K562 (cell line): ENCODE measurements at regions not wholly inside any gene's neighbourhood (a gene's known extent, or its start where the extent isn't known, plus 50 kb on each side); places are given as distances from the start of the nearest gene placed in this dataset.
"Not testable (repeated sequence)": the region's sequence is repeated elsewhere in the genome, so short reads cannot be mapped to it uniquely, and the experiment has no call there.

Experiments used
- NFRKB ChIP-seq: fragments of 450-650 bp; IDR thresholded peaks from 2 replicates; pipeline ENCODE4 v1.6.1; 2016; ENCODE audit warnings: low read depth
- NFYB ChIP-seq: IDR thresholded peaks from 2 replicates; pipeline ENCODE4 v1.6.1; 2011; ENCODE audit warnings: mild to moderate bottlenecking, moderate library complexity; ENCODE audit not compliant: insufficient read length; ENCODE audit errors: extremely low read depth
- NR3C1 ChIP-seq: sonication (generic); formaldehyde crosslinking; IDR thresholded peaks from 2 replicates; pipeline ENCODE4 v1.8.1; 2022; ENCODE audit warnings: missing genetic modification reagents
- POLR2A ChIP-seq: fragments of 450-650 bp; conservative IDR thresholded peaks from 2 replicates; pipeline ENCODE4 v1.6.1; 2016
- PRPF4 ChIP-seq: fragments of 200-400 bp; formaldehyde crosslinking; IDR thresholded peaks from one replicate; pipeline ENCODE4 v1.6.1; 2017; ENCODE audit warnings: low read length, low read depth, mild to moderate bottlenecking; ENCODE audit not compliant: insufficient read depth, poor library complexity, severe bottlenecking
- ZEB2 ChIP-seq: fragments of 450-650 bp; IDR thresholded peaks from 2 replicates; pipeline ENCODE4 v1.6.1; 2016
- ZKSCAN1 ChIP-seq: fragments of 150-350 bp; IDR thresholded peaks from 2 replicates; pipeline ENCODE4 v1.6.1; 2016; ENCODE audit warnings: low read depth, low read length
- ZNF408 ChIP-seq: fragments of 250-450 bp; sonication (Bioruptor Pico); IDR thresholded peaks from 2 replicates; pipeline ENCODE4 v1.4.0; 2020; ENCODE audit warnings: low read depth, mild to moderate bottlenecking, moderate library complexity
- TF ChIP-seq, protein P1 (sequence below): sonication (generic); formaldehyde crosslinking; IDR thresholded peaks from 2 replicates; pipeline ENCODE4 v1.5.0; 2020; ENCODE audit warnings: missing genetic modification reagents
- TF ChIP-seq, protein P2 (sequence below): sonication (generic); formaldehyde crosslinking; IDR thresholded peaks from 2 replicates; pipeline ENCODE4 v1.8.1; 2023; ENCODE audit warnings: mild to moderate bottlenecking, missing genetic modification reagents, moderate library complexity
- TF ChIP-seq, protein P3 (sequence below), 2 experiments: fragments of 450-650 bp; IDR thresholded peaks; 2 replicates each; pipeline ENCODE4 v1.6.1; 2016; ENCODE audit warnings: mild to moderate bottlenecking in 2 of 2, borderline replicate concordance in 1 of 2, low read depth in 1 of 2, moderate library complexity in 1 of 2
- TF ChIP-seq, protein P4 (sequence below): sonication (generic); formaldehyde crosslinking; IDR thresholded peaks from 2 replicates; pipeline ENCODE4 v1.8.1; 2023; ENCODE audit warnings: mild to moderate bottlenecking, missing genetic modification reagents

DNA sequence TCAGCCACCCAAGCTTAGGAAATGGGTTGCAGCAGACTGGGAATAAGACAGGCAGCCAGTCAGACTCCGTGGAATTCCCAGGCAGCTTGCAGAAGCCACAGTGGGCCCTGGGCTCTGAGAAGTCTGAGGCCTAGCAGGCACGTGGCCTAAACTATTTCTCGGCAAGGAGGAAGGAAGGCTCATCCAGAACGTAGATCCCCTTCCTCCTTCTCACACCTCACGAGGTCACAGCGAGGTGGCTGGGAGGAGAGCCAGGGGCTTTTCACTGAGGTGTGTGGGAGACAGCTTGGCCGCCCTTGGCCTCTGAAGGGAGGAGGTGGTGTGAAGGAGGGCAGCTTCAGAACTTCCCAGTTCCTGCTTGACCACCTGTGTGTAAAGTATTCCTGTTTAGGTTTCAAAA is 77.2 kb upstream of the CCZ1B start:
- TF ChIP-seq POLR2A; ZEB2; ZKSCAN1; PRPF4; NR3C1; NFRKB; ZNF408 (CRISPR knock-in tag); NFYB: not testable (repeated sequence)
- TF ChIP-seq, protein P1, sequence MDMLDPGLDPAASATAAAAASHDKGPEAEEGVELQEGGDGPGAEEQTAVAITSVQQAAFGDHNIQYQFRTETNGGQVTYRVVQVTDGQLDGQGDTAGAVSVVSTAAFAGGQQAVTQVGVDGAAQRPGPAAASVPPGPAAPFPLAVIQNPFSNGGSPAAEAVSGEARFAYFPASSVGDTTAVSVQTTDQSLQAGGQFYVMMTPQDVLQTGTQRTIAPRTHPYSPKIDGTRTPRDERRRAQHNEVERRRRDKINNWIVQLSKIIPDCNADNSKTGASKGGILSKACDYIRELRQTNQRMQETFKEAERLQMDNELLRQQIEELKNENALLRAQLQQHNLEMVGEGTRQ (CRISPR knock-in tag), result not testable (repeated sequence)
- TF ChIP-seq, protein P2, sequence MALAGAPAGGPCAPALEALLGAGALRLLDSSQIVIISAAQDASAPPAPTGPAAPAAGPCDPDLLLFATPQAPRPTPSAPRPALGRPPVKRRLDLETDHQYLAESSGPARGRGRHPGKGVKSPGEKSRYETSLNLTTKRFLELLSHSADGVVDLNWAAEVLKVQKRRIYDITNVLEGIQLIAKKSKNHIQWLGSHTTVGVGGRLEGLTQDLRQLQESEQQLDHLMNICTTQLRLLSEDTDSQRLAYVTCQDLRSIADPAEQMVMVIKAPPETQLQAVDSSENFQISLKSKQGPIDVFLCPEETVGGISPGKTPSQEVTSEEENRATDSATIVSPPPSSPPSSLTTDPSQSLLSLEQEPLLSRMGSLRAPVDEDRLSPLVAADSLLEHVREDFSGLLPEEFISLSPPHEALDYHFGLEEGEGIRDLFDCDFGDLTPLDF (CRISPR knock-in tag), result not testable (repeated sequence)
- TF ChIP-seq, protein P3, sequence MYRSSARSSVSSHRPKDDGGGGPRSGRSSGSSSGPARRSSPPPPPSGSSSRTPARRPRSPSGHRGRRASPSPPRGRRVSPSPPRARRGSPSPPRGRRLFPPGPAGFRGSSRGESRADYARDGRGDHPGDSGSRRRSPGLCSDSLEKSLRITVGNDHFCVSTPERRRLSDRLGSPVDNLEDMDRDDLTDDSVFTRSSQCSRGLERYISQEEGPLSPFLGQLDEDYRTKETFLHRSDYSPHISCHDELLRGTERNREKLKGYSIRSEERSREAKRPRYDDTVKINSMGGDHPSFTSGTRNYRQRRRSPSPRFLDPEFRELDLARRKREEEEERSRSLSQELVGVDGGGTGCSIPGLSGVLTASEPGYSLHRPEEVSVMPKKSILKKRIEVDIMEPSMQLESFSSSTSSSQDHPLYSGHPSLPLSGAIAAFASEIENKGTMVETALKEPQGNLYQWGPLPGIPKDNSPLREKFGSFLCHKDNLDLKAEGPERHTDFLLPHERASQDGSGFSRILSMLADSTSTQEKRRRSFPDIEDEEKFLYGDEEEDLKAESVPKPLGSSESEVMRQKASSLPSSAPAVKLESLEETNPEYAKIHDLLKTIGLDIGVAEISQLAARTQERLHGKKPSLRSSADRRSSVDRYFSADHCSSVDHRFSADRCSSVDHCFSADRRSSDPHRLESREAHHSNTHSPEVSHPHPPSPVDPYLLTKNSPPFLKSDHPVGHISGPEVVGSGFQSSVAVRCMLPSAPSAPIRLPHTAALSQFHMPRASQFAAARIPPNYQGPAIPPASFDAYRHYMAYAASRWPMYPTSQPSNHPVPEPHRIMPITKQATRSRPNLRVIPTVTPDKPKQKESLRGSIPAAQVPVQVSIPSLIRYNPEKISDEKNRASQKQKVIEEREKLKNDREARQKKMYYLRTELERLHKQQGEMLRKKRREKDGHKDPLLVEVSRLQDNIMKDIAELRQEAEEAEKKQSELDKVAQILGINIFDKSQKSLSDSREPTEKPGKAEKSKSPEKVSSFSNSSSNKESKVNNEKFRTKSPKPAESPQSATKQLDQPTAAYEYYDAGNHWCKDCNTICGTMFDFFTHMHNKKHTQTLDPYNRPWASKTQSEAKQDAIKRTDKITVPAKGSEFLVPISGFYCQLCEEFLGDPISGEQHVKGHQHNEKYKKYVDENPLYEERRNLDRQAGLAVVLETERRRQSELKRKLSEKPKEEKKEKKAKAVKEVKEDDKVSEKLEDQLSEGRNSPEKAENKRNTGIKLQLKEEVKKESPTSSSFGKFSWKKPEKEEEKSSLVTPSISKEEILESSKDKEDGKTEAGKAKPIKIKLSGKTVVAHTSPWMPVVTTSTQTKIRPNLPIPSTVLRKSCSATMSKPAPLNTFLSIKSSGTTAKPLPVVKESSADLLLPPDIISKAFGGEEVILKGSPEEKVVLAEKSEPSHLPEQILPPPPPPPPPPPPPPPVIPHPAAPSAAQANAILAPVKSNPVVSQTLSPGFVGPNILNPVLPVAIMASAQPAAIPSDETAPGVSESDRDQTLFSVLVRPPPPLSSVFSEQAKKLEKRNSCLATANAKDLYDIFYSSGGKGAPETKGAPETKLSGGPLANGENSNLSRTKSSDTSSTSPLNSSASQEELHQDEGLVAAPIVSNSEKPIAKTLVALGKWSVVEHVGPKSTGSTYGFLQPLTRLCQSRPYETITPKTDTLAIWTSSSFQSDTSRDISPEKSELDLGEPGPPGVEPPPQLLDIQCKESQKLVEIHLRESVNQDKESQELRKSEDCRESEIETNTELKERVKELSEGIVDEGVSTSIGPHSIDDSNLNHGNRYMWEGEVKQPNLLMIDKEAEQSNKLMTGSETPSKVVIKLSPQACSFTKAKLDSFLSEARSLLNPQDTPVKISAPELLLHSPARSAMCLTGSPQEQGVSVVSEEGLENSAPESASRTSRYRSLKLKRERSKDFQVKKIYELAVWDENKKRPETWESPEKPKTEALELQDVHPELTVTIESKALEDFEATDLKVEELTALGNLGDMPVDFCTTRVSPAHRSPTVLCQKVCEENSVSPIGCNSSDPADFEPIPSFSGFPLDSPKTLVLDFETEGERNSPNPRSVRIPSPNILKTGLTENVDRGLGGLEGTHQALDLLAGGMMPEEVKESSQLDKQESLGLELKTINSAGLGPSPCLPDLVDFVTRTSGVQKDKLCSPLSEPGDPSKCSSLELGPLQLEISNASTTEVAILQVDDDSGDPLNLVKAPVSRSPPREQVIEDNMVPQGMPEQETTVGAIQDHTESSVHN (IDR thresholded peaks at IDR 0.05; ENCODE audit: borderline replicate concordance in 1 of 2, low read depth in 1 of 2), result not testable (repeated sequence)
- TF ChIP-seq, protein P4, sequence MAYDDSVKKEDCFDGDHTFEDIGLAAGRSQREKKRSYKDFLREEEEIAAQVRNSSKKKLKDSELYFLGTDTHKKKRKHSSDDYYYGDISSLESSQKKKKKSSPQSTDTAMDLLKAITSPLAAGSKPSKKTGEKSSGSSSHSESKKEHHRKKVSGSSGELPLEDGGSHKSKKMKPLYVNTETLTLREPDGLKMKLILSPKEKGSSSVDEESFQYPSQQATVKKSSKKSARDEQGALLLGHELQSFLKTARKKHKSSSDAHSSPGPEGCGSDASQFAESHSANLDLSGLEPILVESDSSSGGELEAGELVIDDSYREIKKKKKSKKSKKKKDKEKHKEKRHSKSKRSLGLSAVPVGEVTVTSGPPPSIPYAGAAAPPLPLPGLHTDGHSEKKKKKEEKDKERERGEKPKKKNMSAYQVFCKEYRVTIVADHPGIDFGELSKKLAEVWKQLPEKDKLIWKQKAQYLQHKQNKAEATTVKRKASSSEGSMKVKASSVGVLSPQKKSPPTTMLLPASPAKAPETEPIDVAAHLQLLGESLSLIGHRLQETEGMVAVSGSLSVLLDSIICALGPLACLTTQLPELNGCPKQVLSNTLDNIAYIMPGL (CRISPR knock-in tag), result not testable (repeated sequence)
